ENCODE measurements at regions not wholly inside any gene's neighbourhood (a gene's known extent, or its start where the extent isn't known, plus 50 kb on each side); places are given as distances from the start of the nearest gene placed in this dataset.
"Not testable (repeated sequence)": the region's sequence is repeated elsewhere in the genome, so short reads cannot be mapped to it uniquely, and the experiment has no call there.

DNA sequence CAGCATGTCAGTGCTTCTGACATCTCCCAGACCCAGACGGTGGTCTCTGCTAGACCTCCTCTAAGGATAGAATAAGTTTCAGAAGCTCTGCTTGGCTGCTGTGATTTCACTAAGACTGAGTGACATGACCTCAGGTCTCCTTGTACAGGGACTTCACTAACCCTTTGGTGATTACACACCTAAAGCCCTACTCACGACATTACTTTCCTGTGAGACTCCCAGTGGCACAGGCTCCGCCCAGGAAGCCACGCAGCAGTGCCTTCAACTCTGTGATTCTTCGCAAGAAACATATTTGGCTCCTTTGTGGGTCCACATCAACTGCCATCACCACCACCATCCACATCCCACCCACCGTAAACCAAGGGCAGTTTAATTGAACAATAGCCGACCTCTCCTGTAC lies 220.7 kb downstream of the ANKRD36 start:
- not testable (repeated sequence) for TF ChIP-seq CTCF, POLR2A, POLR2AphosphoS5 (IDR thresholded peaks at IDR 0.05)

All from sigmoid colon (tissue), 4 donors.